Kidney (tissue), 13 donors: ENCODE measurements at regions not wholly inside any gene's neighbourhood (a gene's known extent, or its start where the extent isn't known, plus 50 kb on each side); places are given as distances from the start of the nearest gene placed in this dataset.

Experiments
- DNase-seq, 5 donors: peaks; one replicate each; pipeline ENCODE4 v3.0.0-alpha.2; 2013 to 2020
- FAIRE-seq: peaks from 2 replicates; lab custom pipeline; 2012; peaks lifted over from hg19 to GRCh38; lab: Jason Lieb, UNC
- H3K27ac ChIP-seq, 2 donors: one replicate each; pipeline ENCODE4 v1.7.0; 2013; ENCODE audit warnings: low read depth in 2 of 2, low read length in 2 of 2, inconsistent platforms in 1 of 2
- H3K27me3 ChIP-seq: one replicate; pipeline ENCODE4 v1.7.1; 2013; ENCODE audit warnings: low read length, inconsistent platforms; ENCODE audit not compliant: control insufficient read depth, insufficient read depth
- H3K36me3 ChIP-seq, 3 donors: one replicate each; pipeline versions ENCODE4 v1.7.0 to v1.7.1; 2013; ENCODE audit warnings: low read length in 3 of 3, control low read depth in 1 of 3, inconsistent platforms in 1 of 3; ENCODE audit not compliant: insufficient read depth in 3 of 3, control insufficient read depth in 2 of 3
- H3K4me1 ChIP-seq, 3 donors: one replicate each; pipeline versions ENCODE4 v1.7.0 to v1.7.1; 2013; ENCODE audit warnings: low read length in 3 of 3, inconsistent platforms in 1 of 3, low read depth in 1 of 3; ENCODE audit not compliant: control insufficient read depth in 2 of 3, insufficient read depth in 2 of 3
- H3K4me3 ChIP-seq, 3 donors: one replicate each; pipeline versions ENCODE4 v1.7.0 to v1.8.1; 2013; ENCODE audit warnings: low read length in 3 of 3, control low read depth in 1 of 3, inconsistent platforms in 1 of 3
- H3K9ac ChIP-seq, 3 donors: one replicate each; pipeline versions ENCODE4 v1.7.0 to v1.7.1; 2013; ENCODE audit warnings: low read length in 3 of 3, control low read depth in 1 of 3, inconsistent platforms in 1 of 3
- H3K9me3 ChIP-seq, 3 donors: one replicate each; pipeline versions ENCODE4 v1.7.0 to v1.7.1; 2013; ENCODE audit warnings: low read length in 3 of 3, control low read depth in 1 of 3, inconsistent platforms in 1 of 3; ENCODE audit not compliant: control insufficient read depth in 2 of 3, insufficient read depth in 1 of 3
- intact Hi-C: fragments of 100-400 bp; cut with DNase I; formaldehyde crosslinking; loops from one replicate; pipeline ENCODE4 v1.11.1; 2022
- TF ChIP-seq, protein P1 (sequence below): IDR thresholded peaks from 3 replicates; pipeline ENCODE4 v1.5.1; 2012; ENCODE audit warnings: mild to moderate bottlenecking, moderate library complexity, borderline replicate concordance; ENCODE audit not compliant: insufficient read depth; ENCODE audit errors: extremely low read depth
- donor health status: control.
- donor health status: control.
- donor health status: control.
- donor health status: control.
- donor health status: control.
- donor health status: DM: yes; HTN: yes; CAD: no.
- donor health status: Normal renal cell carcinoma (clear cell type).

- no peak overlapping the region for H3K4me3 ChIP-seq
- no peaks in the 10 kb centered on the region for H3K36me3 ChIP-seq
- H3K9ac ChIP-seq: no peak overlapping the region
- no peaks in the 10 kb centered on the region for H3K4me1 ChIP-seq
- FAIRE-seq (no peak), DNase-seq (no peak)
- TF ChIP-seq, protein P1, sequence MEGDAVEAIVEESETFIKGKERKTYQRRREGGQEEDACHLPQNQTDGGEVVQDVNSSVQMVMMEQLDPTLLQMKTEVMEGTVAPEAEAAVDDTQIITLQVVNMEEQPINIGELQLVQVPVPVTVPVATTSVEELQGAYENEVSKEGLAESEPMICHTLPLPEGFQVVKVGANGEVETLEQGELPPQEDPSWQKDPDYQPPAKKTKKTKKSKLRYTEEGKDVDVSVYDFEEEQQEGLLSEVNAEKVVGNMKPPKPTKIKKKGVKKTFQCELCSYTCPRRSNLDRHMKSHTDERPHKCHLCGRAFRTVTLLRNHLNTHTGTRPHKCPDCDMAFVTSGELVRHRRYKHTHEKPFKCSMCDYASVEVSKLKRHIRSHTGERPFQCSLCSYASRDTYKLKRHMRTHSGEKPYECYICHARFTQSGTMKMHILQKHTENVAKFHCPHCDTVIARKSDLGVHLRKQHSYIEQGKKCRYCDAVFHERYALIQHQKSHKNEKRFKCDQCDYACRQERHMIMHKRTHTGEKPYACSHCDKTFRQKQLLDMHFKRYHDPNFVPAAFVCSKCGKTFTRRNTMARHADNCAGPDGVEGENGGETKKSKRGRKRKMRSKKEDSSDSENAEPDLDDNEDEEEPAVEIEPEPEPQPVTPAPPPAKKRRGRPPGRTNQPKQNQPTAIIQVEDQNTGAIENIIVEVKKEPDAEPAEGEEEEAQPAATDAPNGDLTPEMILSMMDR: no peak
- no peaks in the 10 kb centered on the region for H3K27me3 ChIP-seq
- H3K9me3 ChIP-seq: no peaks in the 10 kb centered on the region
- H3K27ac ChIP-seq: no peak overlapping the region
- intact Hi-C loops: no loop called here
These were observed 568.4 kb downstream of the ZNF608 start for GRCh38 chr5:124178050-124178449.

- intact Hi-C loops: no loop called here
- no peak for FAIRE-seq
These were observed 569.7 kb downstream of the ZNF608 start for GRCh38 chr5:124176692-124177091.

DNA sequence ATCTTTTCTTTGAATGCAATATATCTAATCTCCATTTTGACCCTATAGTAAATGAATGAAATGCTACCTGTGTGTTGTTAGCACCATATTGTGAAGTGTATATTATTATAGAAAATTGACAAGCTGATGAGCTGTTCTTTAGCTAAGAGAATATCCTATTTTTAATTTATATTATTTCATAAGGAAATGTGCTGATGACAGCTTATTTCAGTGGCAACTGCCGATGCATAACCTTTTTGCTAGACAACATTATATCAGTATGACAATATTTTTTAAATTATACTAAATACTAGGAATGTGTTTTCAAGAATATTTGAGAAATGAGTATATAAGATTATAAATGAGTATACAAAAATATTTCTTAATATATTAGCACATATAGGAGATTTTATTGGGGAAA, 573.1 kb downstream of the ZNF608 start:
- intact Hi-C loops: no loop called here
- no peak overlapping the region for H3K4me3 ChIP-seq

More at GRCh38 chr5:124176692-124177091, 569.7 kb downstream of the ZNF608 start:
- Histone ChIP-seq H3K9me3 (peaks cover 0 to 10% (median 4%) of the 10 kb centered on the region in 3 donors), H3K27ac (no peak overlapping the region), H3K4me1 (no peaks in the 10 kb centered on the region), H3K36me3 (no peaks in the 10 kb centered on the region), H3K4me3 (no peak overlapping the region), H3K27me3 (no peaks in the 10 kb centered on the region), H3K9ac (no peak overlapping the region)
- TF ChIP-seq, protein P1: no peak
- DNase-seq: no peak

More for the DNA sequence above, 573.1 kb downstream of the ZNF608 start:
- DNase-seq (no peak), FAIRE-seq (no peak)
- H3K9me3 ChIP-seq: peaks cover 0 to 14% (median 4%) of the 10 kb centered on the region in 3 donors
- no peaks in the 10 kb centered on the region for H3K27me3 ChIP-seq
- H3K36me3 ChIP-seq: no peaks in the 10 kb centered on the region
- no peak overlapping the region for H3K9ac ChIP-seq
- no peak overlapping the region for H3K27ac ChIP-seq
- TF ChIP-seq, protein P1: no peak
- no peaks in the 10 kb centered on the region for H3K4me1 ChIP-seq
